ENCODE measurements at regions not wholly inside any gene's neighbourhood (a gene's known extent, or its start where the extent isn't known, plus 50 kb on each side); places are given as distances from the start of the nearest gene placed in this dataset.

GRCh38 chrX:127038065-127038464 lies 218.5 kb downstream of the PRR32 start:
- H3K36me3 ChIP-seq (ENCODE audit: control insufficient read depth, insufficient read depth, low read length): no peaks in the 10 kb centered on the region
- no peak overlapping the region for H3K4me3 ChIP-seq (ENCODE audit: low read depth, low read length)
- no peaks in the 10 kb centered on the region for H3K27me3 ChIP-seq (ENCODE audit: control insufficient read depth, insufficient read depth, low read length)
- peak; percentile 22 for TF ChIP-seq CTCF (IDR thresholded peaks at IDR 0.05; ENCODE audit: insufficient read depth, low read length, poor library complexity, severe bottlenecking)
- DNase-seq (ENCODE audit: low read depth): no peak

DNA sequence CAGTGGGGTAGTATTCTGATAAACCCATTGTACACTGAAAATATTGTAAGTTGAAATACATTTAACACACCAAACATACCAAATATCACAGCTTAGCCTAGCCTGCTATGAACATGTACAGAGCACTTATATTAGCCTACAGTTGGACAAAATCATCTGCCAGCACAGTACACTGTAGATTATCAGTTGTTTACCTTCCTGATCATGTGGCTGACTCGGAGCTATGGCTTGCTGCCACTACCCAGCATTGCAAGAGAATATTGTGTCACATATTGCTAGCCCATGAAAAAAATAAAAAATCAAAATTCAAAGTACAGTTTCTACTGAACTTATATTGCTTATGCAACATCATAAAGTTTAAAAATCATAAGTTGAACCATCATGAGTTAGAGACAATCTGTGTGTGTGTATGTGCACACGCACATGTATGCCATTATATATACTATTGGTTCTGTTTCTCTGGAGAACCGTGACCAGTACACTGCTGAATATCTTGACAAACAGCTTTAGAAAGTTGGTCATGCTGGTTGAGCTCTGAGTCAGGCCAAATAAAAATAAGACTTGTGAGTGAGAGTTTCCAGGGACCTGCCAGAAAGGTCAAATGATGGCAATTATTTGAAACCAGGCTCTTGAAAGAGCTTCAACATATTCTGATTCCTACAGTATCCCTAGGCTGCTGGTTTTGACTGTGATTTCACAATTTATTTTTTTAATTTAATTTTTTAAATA lies 238.5 kb downstream of the PRR32 start:
- Histone ChIP-seq H3K27me3 (ENCODE audit: control insufficient read depth, insufficient read depth, low read length) (no peaks in the 10 kb centered on the region), H3K36me3 (ENCODE audit: control insufficient read depth, insufficient read depth, low read length) (no peaks in the 10 kb centered on the region), H3K4me3 (ENCODE audit: low read depth, low read length) (no peak overlapping the region)
- no peak for DNase-seq (ENCODE audit: low read depth)
- no peak for TF ChIP-seq CTCF (IDR thresholded peaks at IDR 0.05; ENCODE audit: insufficient read depth, low read length, poor library complexity, severe bottlenecking)

GRCh38 chrX:127085939-127086338 lies 266.4 kb downstream of the PRR32 start:
- no peak for DNase-seq (ENCODE audit: low read depth)
- Histone ChIP-seq H3K27me3 (ENCODE audit: control insufficient read depth, insufficient read depth, low read length) (no peaks in the 10 kb centered on the region), H3K36me3 (ENCODE audit: control insufficient read depth, insufficient read depth, low read length) (no peaks in the 10 kb centered on the region), H3K4me3 (ENCODE audit: low read depth, low read length) (no peak overlapping the region)
- TF ChIP-seq CTCF (IDR thresholded peaks at IDR 0.05; ENCODE audit: insufficient read depth, low read length, poor library complexity, severe bottlenecking): no peak

- TF ChIP-seq CTCF (IDR thresholded peaks at IDR 0.05; ENCODE audit: insufficient read depth, low read length, poor library complexity, severe bottlenecking): no peak
- H3K36me3 ChIP-seq (ENCODE audit: control insufficient read depth, insufficient read depth, low read length): no peaks in the 10 kb centered on the region
Measured at GRCh38 chrX:127112726-127113125, 293.2 kb downstream of the PRR32 start.

DNA sequence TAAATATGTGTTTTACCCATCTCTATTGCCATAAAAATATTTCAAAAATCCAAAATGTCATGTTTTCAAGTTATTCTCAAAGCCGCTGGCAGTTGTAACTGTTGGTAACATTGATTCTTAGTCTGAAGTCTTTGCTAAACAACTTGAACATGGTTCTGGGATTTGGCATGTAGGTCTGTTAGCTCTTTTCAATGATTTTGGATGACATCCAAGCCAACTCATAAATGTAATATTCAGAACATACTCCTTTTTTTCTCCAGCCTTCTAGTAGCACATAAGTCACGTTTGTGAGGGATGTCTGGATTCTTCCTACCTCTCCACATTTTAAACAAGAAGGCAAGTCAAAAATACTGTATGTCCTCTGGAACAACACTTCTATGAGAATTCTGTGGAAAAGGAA lies 305.3 kb downstream of the PRR32 start:
- no peaks in the 10 kb centered on the region for H3K36me3 ChIP-seq (ENCODE audit: control insufficient read depth, insufficient read depth, low read length)
- no peak for TF ChIP-seq CTCF (IDR thresholded peaks at IDR 0.05; ENCODE audit: insufficient read depth, low read length, poor library complexity, severe bottlenecking)
- no peak for DNase-seq (ENCODE audit: low read depth)
- no peaks in the 10 kb centered on the region for H3K27me3 ChIP-seq (ENCODE audit: control insufficient read depth, insufficient read depth, low read length)
- H3K4me3 ChIP-seq (ENCODE audit: low read depth, low read length): no peak overlapping the region

More at GRCh38 chrX:127112726-127113125, 293.2 kb downstream of the PRR32 start:
- Histone ChIP-seq H3K27me3 (ENCODE audit: control insufficient read depth, insufficient read depth, low read length) (no peaks in the 10 kb centered on the region), H3K4me3 (ENCODE audit: low read depth, low read length) (no peak overlapping the region)
- DNase-seq (ENCODE audit: low read depth): no peak

- TF ChIP-seq CTCF (IDR thresholded peaks at IDR 0.05; ENCODE audit: insufficient read depth, low read length, poor library complexity, severe bottlenecking): no peak
- no peak for DNase-seq (ENCODE audit: low read depth)
- no peaks in the 10 kb centered on the region for H3K27me3 ChIP-seq (ENCODE audit: control insufficient read depth, insufficient read depth, low read length)
- H3K4me3 ChIP-seq (ENCODE audit: low read depth, low read length): no peak overlapping the region
- H3K36me3 ChIP-seq (ENCODE audit: control insufficient read depth, insufficient read depth, low read length): no peaks in the 10 kb centered on the region
Measured at GRCh38 chrX:127128282-127128681, 308.8 kb downstream of the PRR32 start.
